Caco-2 (cell line): ENCODE measurements at regions not wholly inside any gene's neighbourhood (a gene's known extent, or its start where the extent isn't known, plus 50 kb on each side); places are given as distances from the start of the nearest gene placed in this dataset.

Experiments used
- BruUV-seq: library from RNA; stranded (reverse); fragments of 400-500 nt; replicated peaks from 2 replicates; lab custom pipeline; 2021; lab: Mats Ljungman, UMichigan
- CTCF ChIA-PET: fragments of 300-600 bp; sonication (Branson Sonifier 250); formaldehyde crosslinking; loops from one replicate; lab custom pipeline; 2022; ENCODE audit warnings: antibody characterized with exemption; lab: Charles Lee
- POLR2A ChIA-PET: fragments of 300-600 bp; sonication (Branson Sonifier 250); formaldehyde crosslinking; loops from one replicate; lab custom pipeline; 2022; ENCODE audit warnings: antibody characterized with exemption; lab: Charles Lee
- DNase-seq, 2 experiments: peaks; one replicate each; pipeline versions ENCODE4 v3.0.0 to v3.0.0-alpha.2; 2020 to 2022
- H3K27me3 ChIP-seq: replicated peaks from 2 replicates; pipeline ENCODE4 v1.6.0; 2011; ENCODE audit warnings: low read length; ENCODE audit not compliant: control insufficient read depth, insufficient read depth
- H3K36me3 ChIP-seq: 2 replicates; pipeline ENCODE4 v1.5.1; 2011; ENCODE audit warnings: low read length; ENCODE audit not compliant: control insufficient read depth, insufficient read depth
- H3K4me1 ChIP-seq: fragments of 250-450 bp; sonication (Bioruptor Pico); 2 replicates; pipeline ENCODE4 v1.5.1; 2020; ENCODE audit warnings: mild to moderate bottlenecking
- H3K4me3 ChIP-seq: 2 replicates; pipeline ENCODE4 v1.5.1; 2011; ENCODE audit warnings: low read depth, mild to moderate bottlenecking, control low read depth, low read length
- H3K9me3 ChIP-seq: fragments of 250-450 bp; sonication (Bioruptor Pico); 2 replicates; pipeline ENCODE4 v1.5.1; 2020; ENCODE audit warnings: mild to moderate bottlenecking, moderate library complexity
- H3K27ac Mint-ChIP-seq: one replicate; pipeline ENCODE4 v1.8.0; 2022; ENCODE audit warnings: mixed read lengths; ENCODE audit not compliant: unreplicated experiment
- H3K27me3 Mint-ChIP-seq: one replicate; pipeline ENCODE4 v1.8.0; 2022; ENCODE audit warnings: mixed read lengths; ENCODE audit not compliant: insufficient read depth, unreplicated experiment
- H3K36me3 Mint-ChIP-seq: one replicate; pipeline ENCODE4 v1.8.0; 2022; ENCODE audit warnings: mild to moderate bottlenecking, mixed read lengths; ENCODE audit not compliant: insufficient read depth, unreplicated experiment
- H3K4me1 Mint-ChIP-seq: one replicate; pipeline ENCODE4 v1.8.0; 2022; ENCODE audit warnings: low read depth, mixed read lengths; ENCODE audit not compliant: unreplicated experiment
- H3K4me3 Mint-ChIP-seq: one replicate; pipeline ENCODE4 v1.8.0; 2022; ENCODE audit warnings: mild to moderate bottlenecking, moderate library complexity, mixed read lengths; ENCODE audit not compliant: unreplicated experiment
- H3K9me3 Mint-ChIP-seq: one replicate; pipeline ENCODE4 v1.8.0; 2022; ENCODE audit warnings: mixed read lengths; ENCODE audit not compliant: unreplicated experiment
- intact Hi-C: fragments of 100-400 bp; cut with micrococcal nuclease; formaldehyde crosslinking; loops from one replicate; pipeline ENCODE4 v1.10.0; 2022; ENCODE audit not compliant: unreplicated experiment
- TF ChIP-seq, protein P1 (sequence below), 2 experiments: fragments of 200-600 bp in 1 of 2; IDR thresholded peaks; 1 replicate in 1 of 2; 2 replicates in 1 of 2; pipeline versions ENCODE4 v1.5.1 to v1.8.0; 2011 to 2022; ENCODE audit warnings: antibody characterized with exemption in 1 of 2, control low read depth in 1 of 2, inconsistent platforms in 1 of 2, low read depth in 1 of 2, low read length in 1 of 2, mild to moderate bottlenecking in 1 of 2, moderate library complexity in 1 of 2; ENCODE audit not compliant: insufficient read depth in 1 of 2, severe bottlenecking in 1 of 2, unreplicated experiment in 1 of 2

DNA sequence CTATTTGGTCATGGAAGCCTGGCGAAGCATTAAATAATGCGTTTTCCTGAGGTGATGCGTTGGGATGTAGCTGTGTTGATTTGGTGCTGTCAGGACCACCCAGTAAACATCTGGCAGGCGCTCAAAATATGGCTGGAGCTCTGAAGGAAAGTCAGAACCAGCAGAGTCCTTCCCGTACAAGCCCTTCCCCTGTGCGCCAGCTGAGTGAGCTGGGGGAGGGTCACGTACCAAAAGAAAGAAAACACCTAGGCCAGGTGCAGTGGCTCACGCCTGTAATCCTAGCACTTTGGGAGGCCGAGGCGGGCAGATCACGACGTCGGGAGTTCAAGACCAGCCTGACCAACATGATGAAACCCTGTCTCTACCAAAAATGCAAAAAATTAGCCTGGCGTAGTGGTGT, 55.6 kb upstream of the CECR2 start:
- Mint-ChIP-seq H3K27ac (no peak overlapping the region), H3K4me1 (no peaks in the 10 kb centered on the region), H3K9me3 (no peaks in the 10 kb centered on the region), H3K4me3 (no peak overlapping the region), H3K36me3 (no peaks in the 10 kb centered on the region), H3K27me3 (peaks cover 5% of the 10 kb centered on the region)
- POLR2A ChIA-PET = no interaction called here
- Histone ChIP-seq H3K36me3 (no peaks in the 10 kb centered on the region), H3K4me1 (no peaks in the 10 kb centered on the region), H3K27me3 (no peaks in the 10 kb centered on the region), H3K4me3 (no peak overlapping the region), H3K9me3 (no peaks in the 10 kb centered on the region)
- TF ChIP-seq, protein P1, sequence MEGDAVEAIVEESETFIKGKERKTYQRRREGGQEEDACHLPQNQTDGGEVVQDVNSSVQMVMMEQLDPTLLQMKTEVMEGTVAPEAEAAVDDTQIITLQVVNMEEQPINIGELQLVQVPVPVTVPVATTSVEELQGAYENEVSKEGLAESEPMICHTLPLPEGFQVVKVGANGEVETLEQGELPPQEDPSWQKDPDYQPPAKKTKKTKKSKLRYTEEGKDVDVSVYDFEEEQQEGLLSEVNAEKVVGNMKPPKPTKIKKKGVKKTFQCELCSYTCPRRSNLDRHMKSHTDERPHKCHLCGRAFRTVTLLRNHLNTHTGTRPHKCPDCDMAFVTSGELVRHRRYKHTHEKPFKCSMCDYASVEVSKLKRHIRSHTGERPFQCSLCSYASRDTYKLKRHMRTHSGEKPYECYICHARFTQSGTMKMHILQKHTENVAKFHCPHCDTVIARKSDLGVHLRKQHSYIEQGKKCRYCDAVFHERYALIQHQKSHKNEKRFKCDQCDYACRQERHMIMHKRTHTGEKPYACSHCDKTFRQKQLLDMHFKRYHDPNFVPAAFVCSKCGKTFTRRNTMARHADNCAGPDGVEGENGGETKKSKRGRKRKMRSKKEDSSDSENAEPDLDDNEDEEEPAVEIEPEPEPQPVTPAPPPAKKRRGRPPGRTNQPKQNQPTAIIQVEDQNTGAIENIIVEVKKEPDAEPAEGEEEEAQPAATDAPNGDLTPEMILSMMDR (IDR thresholded peaks at IDR 0.05; ENCODE audit: insufficient read depth in 1 of 2, low read depth in 1 of 2, low read length in 1 of 2, severe bottlenecking in 1 of 2, unreplicated experiment in 1 of 2) = no peak
- no peak for DNase-seq
- CTCF ChIA-PET = no interaction called here
- no TSS peak for BruUV-seq
- intact Hi-C loops = no loop called here

DNA sequence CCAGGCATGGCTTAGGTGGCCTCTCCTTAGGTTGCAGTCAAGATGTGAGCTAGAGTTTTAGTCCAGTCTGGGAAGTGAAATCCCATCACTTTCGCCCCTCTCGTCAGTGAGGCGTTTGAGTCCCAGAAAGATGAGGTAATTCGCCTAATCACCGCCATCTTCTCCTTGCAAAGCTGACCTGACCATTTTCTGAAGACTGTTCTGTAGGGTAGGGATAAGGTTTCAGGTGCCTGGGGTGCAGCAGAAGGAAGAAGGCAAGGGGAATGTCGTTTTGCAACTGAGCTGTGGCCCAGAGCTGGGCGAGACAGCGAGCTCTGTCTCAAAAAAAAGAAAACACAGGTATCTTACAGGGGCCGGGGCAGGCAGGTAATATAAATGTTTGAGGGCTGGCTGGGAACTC, 61.7 kb upstream of the CECR2 start:
- Histone ChIP-seq H3K9me3 (no peaks in the 10 kb centered on the region), H3K36me3 (no peaks in the 10 kb centered on the region), H3K4me3 (no peak overlapping the region), H3K27me3 (no peaks in the 10 kb centered on the region), H3K4me1 (no peaks in the 10 kb centered on the region)
- Mint-ChIP-seq H3K9me3 (no peaks in the 10 kb centered on the region), H3K4me1 (no peaks in the 10 kb centered on the region), H3K27ac (no peak overlapping the region), H3K4me3 (no peak overlapping the region), H3K36me3 (no peaks in the 10 kb centered on the region), H3K27me3 (no peaks in the 10 kb centered on the region)
- intact Hi-C loops = no loop called here
- CTCF ChIA-PET = interaction anchor here (0.7 to 1.2 kb wide), 2 partner anchors 142 to 194 kb away, joined by 3 to 4 read pairs; no protein-coding TSS in a partner anchor
- TF ChIP-seq, protein P1 (IDR thresholded peaks at IDR 0.05; ENCODE audit: insufficient read depth in 1 of 2, low read depth in 1 of 2, low read length in 1 of 2, severe bottlenecking in 1 of 2, unreplicated experiment in 1 of 2) = no peak
- POLR2A ChIA-PET = no interaction called here
- no TSS peak for BruUV-seq
- no peak for DNase-seq

DNA sequence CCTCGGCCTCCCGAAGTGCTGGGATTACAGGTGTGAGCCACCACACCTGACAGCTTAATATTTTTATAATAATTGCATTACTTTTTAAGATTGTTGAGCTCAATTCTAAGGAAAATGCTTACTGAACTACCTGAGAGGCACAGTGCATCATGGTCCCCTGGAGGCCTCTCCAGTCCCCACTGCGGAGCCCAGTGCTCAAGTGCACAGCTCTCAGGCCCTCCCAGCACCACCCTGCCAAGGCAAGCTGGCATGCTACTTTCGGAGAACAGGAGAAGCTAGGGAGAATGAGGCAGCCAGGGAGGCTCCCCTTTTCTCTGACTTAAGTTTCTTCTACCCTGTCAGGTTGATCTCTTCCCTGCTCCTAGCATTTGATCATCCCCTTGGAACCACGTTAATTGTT, 64.2 kb upstream of the CECR2 start:
- H3K36me3 ChIP-seq = no peaks in the 10 kb centered on the region
- Mint-ChIP-seq H3K27me3 (no peaks in the 10 kb centered on the region), H3K4me1 (no peaks in the 10 kb centered on the region), H3K27ac (no peak overlapping the region), H3K9me3 (no peaks in the 10 kb centered on the region), H3K4me3 (no peak overlapping the region), H3K36me3 (no peaks in the 10 kb centered on the region)
- intact Hi-C loops = no loop called here
- no peaks in the 10 kb centered on the region for H3K9me3 ChIP-seq
- no peak overlapping the region for H3K4me3 ChIP-seq
- H3K27me3 ChIP-seq = no peaks in the 10 kb centered on the region
- no TSS peak for BruUV-seq
- POLR2A ChIA-PET = interaction anchor here (0.6 kb wide), 1 partner anchor 113 kb away, joined by 5 read pairs; no protein-coding TSS in a partner anchor
- DNase-seq = no peak
- CTCF ChIA-PET = interaction anchor here (0.6 kb wide), 1 partner anchor 252 kb away, joined by 4 read pairs; no protein-coding TSS in a partner anchor
- no peaks in the 10 kb centered on the region for H3K4me1 ChIP-seq
- TF ChIP-seq, protein P1 (IDR thresholded peaks at IDR 0.05; ENCODE audit: insufficient read depth in 1 of 2, low read depth in 1 of 2, low read length in 1 of 2, severe bottlenecking in 1 of 2, unreplicated experiment in 1 of 2) = no peak
